Glutamatergic neuron (in vitro differentiated cells): ENCODE measurements at regions not wholly inside any gene's neighbourhood (a gene's known extent, or its start where the extent isn't known, plus 50 kb on each side); places are given as distances from the start of the nearest gene placed in this dataset.

Experiments used
- DNase-seq: peaks from one replicate; pipeline ENCODE4 v3.0.0; 2022
- H3K27ac Mint-ChIP-seq: one replicate; pipeline ENCODE4 v1.8.0; 2020; ENCODE audit warnings: mild to moderate bottlenecking, mixed read lengths, inconsistent platforms; ENCODE audit not compliant: unreplicated experiment
- H3K27me3 Mint-ChIP-seq: one replicate; pipeline ENCODE4 v1.8.0; 2020; ENCODE audit warnings: mild to moderate bottlenecking, moderate library complexity, mixed read lengths, inconsistent platforms; ENCODE audit not compliant: unreplicated experiment
- H3K36me3 Mint-ChIP-seq: one replicate; pipeline ENCODE4 v1.8.0; 2020; ENCODE audit warnings: mild to moderate bottlenecking, mixed read lengths, inconsistent platforms; ENCODE audit not compliant: unreplicated experiment
- H3K4me1 Mint-ChIP-seq: one replicate; pipeline ENCODE4 v1.8.0; 2020; ENCODE audit warnings: mild to moderate bottlenecking, low read depth, mixed read lengths, inconsistent platforms; ENCODE audit not compliant: unreplicated experiment
- H3K4me3 Mint-ChIP-seq: one replicate; pipeline ENCODE4 v1.8.0; 2020; ENCODE audit warnings: mild to moderate bottlenecking, mixed read lengths, inconsistent platforms; ENCODE audit not compliant: unreplicated experiment
- H3K9me3 Mint-ChIP-seq: one replicate; pipeline ENCODE4 v1.8.0; 2020; ENCODE audit warnings: mild to moderate bottlenecking, moderate library complexity, mixed read lengths, inconsistent platforms; ENCODE audit not compliant: unreplicated experiment
- TF ChIP-seq, protein P1 (sequence below): fragments of 200-600 bp; sonication (generic); IDR thresholded peaks from one replicate; pipeline ENCODE4 v1.5.0; 2021; ENCODE audit not compliant: partially characterized antibody, unreplicated experiment

DNA sequence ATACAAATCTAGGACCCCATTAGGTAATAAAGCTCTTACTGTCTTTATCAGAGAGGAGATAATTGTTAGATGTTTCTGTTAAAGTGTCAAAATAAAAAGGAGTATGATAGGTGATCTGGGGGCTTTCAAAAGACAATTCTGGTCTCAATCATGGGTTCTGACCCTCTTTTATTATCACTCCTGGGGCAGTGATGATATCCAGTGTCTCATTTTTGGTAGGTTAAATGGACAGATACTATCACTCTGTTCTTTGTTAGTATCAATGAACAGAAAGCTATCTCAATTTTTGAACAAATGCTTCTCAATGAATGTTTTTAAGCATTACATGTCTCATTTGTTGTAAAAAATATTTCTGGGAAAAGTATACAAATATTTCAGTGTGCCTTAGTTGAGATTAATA lies 405.9 kb downstream of the MLLT3 start:
- H3K4me1 Mint-ChIP-seq = peaks cover 3% of the 10 kb centered on the region
- no peaks in the 10 kb centered on the region for H3K9me3 Mint-ChIP-seq
- H3K27me3 Mint-ChIP-seq = no peaks in the 10 kb centered on the region
- no peak overlapping the region for H3K27ac Mint-ChIP-seq
- H3K4me3 Mint-ChIP-seq = no peak overlapping the region
- TF ChIP-seq, protein P1, sequence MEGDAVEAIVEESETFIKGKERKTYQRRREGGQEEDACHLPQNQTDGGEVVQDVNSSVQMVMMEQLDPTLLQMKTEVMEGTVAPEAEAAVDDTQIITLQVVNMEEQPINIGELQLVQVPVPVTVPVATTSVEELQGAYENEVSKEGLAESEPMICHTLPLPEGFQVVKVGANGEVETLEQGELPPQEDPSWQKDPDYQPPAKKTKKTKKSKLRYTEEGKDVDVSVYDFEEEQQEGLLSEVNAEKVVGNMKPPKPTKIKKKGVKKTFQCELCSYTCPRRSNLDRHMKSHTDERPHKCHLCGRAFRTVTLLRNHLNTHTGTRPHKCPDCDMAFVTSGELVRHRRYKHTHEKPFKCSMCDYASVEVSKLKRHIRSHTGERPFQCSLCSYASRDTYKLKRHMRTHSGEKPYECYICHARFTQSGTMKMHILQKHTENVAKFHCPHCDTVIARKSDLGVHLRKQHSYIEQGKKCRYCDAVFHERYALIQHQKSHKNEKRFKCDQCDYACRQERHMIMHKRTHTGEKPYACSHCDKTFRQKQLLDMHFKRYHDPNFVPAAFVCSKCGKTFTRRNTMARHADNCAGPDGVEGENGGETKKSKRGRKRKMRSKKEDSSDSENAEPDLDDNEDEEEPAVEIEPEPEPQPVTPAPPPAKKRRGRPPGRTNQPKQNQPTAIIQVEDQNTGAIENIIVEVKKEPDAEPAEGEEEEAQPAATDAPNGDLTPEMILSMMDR = no peak
- no peaks in the 10 kb centered on the region for H3K36me3 Mint-ChIP-seq
- DNase-seq = no peak

DNA sequence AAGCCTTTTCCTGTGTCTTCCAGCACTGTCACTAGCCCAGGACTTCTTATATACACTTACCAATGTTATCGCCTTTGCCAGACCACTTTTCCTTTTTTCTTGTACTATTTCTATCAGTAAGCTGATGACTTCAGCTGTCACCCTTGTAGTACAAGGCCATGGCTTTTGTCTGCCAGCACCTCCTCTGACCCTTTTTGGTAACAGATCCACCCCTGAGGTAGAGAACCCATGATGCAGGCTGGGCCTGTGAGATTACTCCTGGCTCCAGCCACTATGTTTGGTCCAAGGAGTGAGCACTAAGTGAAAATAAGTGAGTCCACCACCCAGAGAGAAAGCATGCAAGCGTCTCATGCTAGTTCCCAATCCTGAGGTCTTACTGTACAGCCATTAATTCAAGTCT lies 406.7 kb downstream of the MLLT3 start:
- no peak overlapping the region for H3K4me3 Mint-ChIP-seq
- no peak for DNase-seq
- no peaks in the 10 kb centered on the region for H3K27me3 Mint-ChIP-seq
- H3K36me3 Mint-ChIP-seq = no peaks in the 10 kb centered on the region
- H3K27ac Mint-ChIP-seq = no peak overlapping the region
- no peaks in the 10 kb centered on the region for H3K9me3 Mint-ChIP-seq
- TF ChIP-seq, protein P1 = no peak
- peaks cover 3% of the 10 kb centered on the region for H3K4me1 Mint-ChIP-seq

DNA sequence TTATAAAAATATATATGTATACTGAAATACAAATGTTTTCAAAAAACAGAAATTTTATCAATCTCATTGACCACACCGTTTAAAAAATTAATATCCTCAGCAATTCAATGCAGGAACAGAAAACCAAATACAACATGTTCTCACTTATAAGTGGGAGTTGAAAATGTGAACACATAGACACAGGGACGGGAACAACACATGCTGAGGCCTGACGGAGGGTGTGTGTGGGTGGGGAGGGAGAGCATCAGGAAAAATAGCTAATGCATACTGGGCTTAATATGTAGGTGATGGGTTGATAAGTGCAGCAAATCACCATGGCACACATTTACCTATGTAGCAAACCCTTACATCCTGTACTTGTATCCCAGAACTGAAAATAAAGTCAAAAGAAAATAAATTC lies 409.5 kb downstream of the MLLT3 start:
- no peak for DNase-seq
- H3K36me3 Mint-ChIP-seq = no peaks in the 10 kb centered on the region
- H3K27me3 Mint-ChIP-seq = no peaks in the 10 kb centered on the region
- H3K4me1 Mint-ChIP-seq = no peaks in the 10 kb centered on the region
- H3K4me3 Mint-ChIP-seq = no peak overlapping the region
- TF ChIP-seq, protein P1 = no peak
- no peak overlapping the region for H3K27ac Mint-ChIP-seq
- H3K9me3 Mint-ChIP-seq = no peaks in the 10 kb centered on the region

DNA sequence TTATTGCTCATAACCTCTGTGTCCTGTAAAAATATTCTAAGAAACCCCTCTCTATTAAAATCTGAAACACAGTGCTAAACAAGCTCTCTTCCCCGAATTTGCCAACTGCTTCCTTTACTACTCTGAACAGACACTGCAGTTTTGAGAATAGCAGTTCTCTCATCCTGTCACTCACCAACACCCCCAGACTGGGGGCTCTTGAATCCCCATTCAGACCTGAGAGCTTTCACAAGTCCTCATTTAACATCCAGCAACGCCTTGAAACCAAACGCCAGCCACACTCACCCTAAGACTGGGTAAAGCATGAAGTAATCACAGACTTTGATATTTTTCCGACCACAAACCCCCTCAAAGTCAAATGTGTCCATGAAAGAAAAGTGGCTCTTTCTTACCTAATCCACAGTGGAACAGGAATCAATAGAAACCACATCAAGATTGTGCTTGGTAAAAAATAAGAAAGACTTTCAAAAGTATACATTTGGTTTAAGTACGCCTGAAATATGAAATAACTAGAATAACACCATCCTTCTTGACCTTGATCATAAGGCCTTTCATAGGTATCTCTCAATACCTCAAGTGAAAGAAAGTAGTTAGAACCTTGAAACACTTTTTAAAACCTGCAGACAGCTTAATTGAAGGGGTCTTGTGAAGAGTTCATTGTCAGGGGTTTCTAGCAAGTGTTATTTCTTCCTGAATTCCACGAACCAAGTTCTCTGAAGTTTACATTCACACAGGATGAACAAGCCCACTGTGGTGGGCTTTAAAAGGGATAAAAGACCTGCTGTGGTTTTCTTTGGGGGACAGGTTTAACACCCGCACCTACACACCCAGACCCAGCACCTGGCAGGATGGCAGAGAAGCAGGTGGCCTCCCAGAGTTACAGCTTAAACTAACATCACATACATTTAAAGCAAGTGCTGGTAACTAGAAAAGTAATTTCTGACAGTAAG lies 412.6 kb downstream of the MLLT3 start:
- no peaks in the 10 kb centered on the region for H3K4me1 Mint-ChIP-seq
- H3K9me3 Mint-ChIP-seq = no peaks in the 10 kb centered on the region
- no peak for DNase-seq
- TF ChIP-seq, protein P1 = no peak
- no peaks in the 10 kb centered on the region for H3K27me3 Mint-ChIP-seq
- H3K27ac Mint-ChIP-seq = no peak overlapping the region
- no peaks in the 10 kb centered on the region for H3K36me3 Mint-ChIP-seq
- H3K4me3 Mint-ChIP-seq = no peak overlapping the region

DNA sequence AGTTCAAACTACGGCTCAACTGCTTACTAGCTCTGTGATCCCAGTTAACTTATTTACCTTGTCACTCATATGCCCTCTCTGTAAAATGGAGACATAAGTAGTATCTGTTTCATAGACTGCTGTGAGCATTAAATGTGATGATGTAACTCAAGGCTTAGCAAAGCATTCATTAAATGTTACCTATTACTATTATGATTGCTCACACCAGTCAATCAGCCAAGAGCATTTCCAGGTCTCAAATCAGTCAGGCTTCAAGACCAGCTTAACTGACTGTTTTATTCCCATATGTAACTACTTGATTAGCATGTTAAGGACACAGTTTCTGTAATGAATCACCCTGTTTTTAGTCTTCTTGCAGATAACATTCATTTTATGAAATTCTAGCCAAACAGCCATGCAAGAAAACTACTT lies 413.3 kb downstream of the MLLT3 start:
- H3K9me3 Mint-ChIP-seq = no peaks in the 10 kb centered on the region
- no peak overlapping the region for H3K4me3 Mint-ChIP-seq
- H3K36me3 Mint-ChIP-seq = no peaks in the 10 kb centered on the region
- TF ChIP-seq, protein P1 = no peak
- H3K27ac Mint-ChIP-seq = no peak overlapping the region
- H3K27me3 Mint-ChIP-seq = no peaks in the 10 kb centered on the region
- H3K4me1 Mint-ChIP-seq = no peaks in the 10 kb centered on the region
- DNase-seq = no peak
